CD14-positive monocyte (primary cell): ENCODE measurements at regions not wholly inside any gene's neighbourhood (a gene's known extent, or its start where the extent isn't known, plus 50 kb on each side); places are given as distances from the start of the nearest gene placed in this dataset.

ENCODE experiments used
- DNase-seq, 3 donors: peaks; one replicate each; pipeline ENCODE4 v3.0.0-alpha.2; 2011 to 2022
- H2AFZ ChIP-seq: 2 replicates; pipeline ENCODE4 v1.6.0; 2012; ENCODE audit warnings: mild to moderate bottlenecking, low read depth, low read length, inconsistent platforms; ENCODE audit not compliant: insufficient read depth, poor library complexity, severe bottlenecking
- H3K27ac ChIP-seq, 2 donors: 1 replicate in 1 of 2; 2 replicates in 1 of 2; pipeline ENCODE4 v1.5.1; 2012 to 2013; ENCODE audit warnings: low read length in 2 of 2, control low read depth in 1 of 2, inconsistent platforms in 1 of 2, low read depth in 1 of 2, mild to moderate bottlenecking in 1 of 2
- H3K27me3 ChIP-seq, 2 donors: one replicate each; pipeline versions ENCODE4 v1.6.0 to v1.6.1; 2011 to 2013; ENCODE audit warnings: low read length in 2 of 2; ENCODE audit not compliant: control insufficient read depth in 2 of 2, insufficient read depth in 2 of 2
- H3K36me3 ChIP-seq, 2 donors: replicated peaks in 1 of 2; 1 replicate in 1 of 2; 2 replicates in 1 of 2; pipeline versions ENCODE4 v1.5.1 to v1.6.1; 2012 to 2013; ENCODE audit warnings: low read length in 2 of 2, control low read depth in 1 of 2, inconsistent platforms in 1 of 2, mild to moderate bottlenecking in 1 of 2; ENCODE audit not compliant: insufficient read depth in 2 of 2, control insufficient read depth in 1 of 2
- H3K4me1 ChIP-seq, 2 donors: 1 replicate in 1 of 2; 2 replicates in 1 of 2; pipeline versions ENCODE4 v1.5.1 to v1.6.1; 2012 to 2013; ENCODE audit warnings: low read length in 2 of 2, control low read depth in 1 of 2, inconsistent platforms in 1 of 2, mild to moderate bottlenecking in 1 of 2, moderate library complexity in 1 of 2; ENCODE audit not compliant: insufficient read depth in 2 of 2, control insufficient read depth in 1 of 2
- H3K4me2 ChIP-seq: replicated peaks from 2 replicates; pipeline ENCODE3; 2012; ENCODE audit warnings: low read length, moderate library complexity, mild to moderate bottlenecking; ENCODE audit not compliant: poor library complexity, severe bottlenecking; ENCODE audit errors: extremely low read depth
- H3K4me3 ChIP-seq, 3 experiments: fragments of 200-600 bp in 1 of 3; sonication (generic) in 1 of 3; replicated peaks in 1 of 3; 1 replicate in 2 of 3; 2 replicates in 1 of 3; pipeline ENCODE4 v1.5.1; 2011 to 2013; ENCODE audit warnings: low read length in 3 of 3, mild to moderate bottlenecking in 3 of 3, control low read depth in 2 of 3, low read depth in 2 of 3, inconsistent platforms in 1 of 3, moderate library complexity in 1 of 3
- H3K79me2 ChIP-seq: 2 replicates; pipeline ENCODE4 v1.6.0; 2012; ENCODE audit warnings: mild to moderate bottlenecking, control low read depth, inconsistent platforms, low read length, moderate library complexity; ENCODE audit not compliant: insufficient read depth
- H3K9ac ChIP-seq: 2 replicates; pipeline ENCODE4 v1.6.0; 2017; ENCODE audit warnings: low read length, mild to moderate bottlenecking; ENCODE audit not compliant: insufficient read depth, poor library complexity, severe bottlenecking
- H3K9me3 ChIP-seq, 2 donors: replicated peaks in 1 of 2; 1 replicate in 1 of 2; 2 replicates in 1 of 2; pipeline versions ENCODE4 v1.5.1 to v1.6.1; 2012 to 2013; ENCODE audit warnings: low read length in 2 of 2, control low read depth in 1 of 2; ENCODE audit not compliant: control insufficient read depth in 1 of 2, insufficient read depth in 1 of 2
- H4K20me1 ChIP-seq: 2 replicates; pipeline ENCODE4 v1.6.0; 2012; ENCODE audit warnings: mild to moderate bottlenecking, low read length, control low read depth, moderate library complexity; ENCODE audit not compliant: insufficient read depth
- H3K27ac Mint-ChIP-seq, 7 donors: one replicate each; pipeline ENCODE4 v1.8.0; 2020; ENCODE audit warnings: mild to moderate bottlenecking in 7 of 7, mixed read lengths in 7 of 7, moderate library complexity in 6 of 7, inconsistent platforms in 2 of 7
- H3K27me3 Mint-ChIP-seq, 3 donors: one replicate each; pipeline ENCODE4 v1.8.0; 2021 to 2022; ENCODE audit warnings: low read depth in 3 of 3, mild to moderate bottlenecking in 3 of 3, mixed read lengths in 3 of 3, moderate library complexity in 3 of 3, inconsistent platforms in 1 of 3
- H3K36me3 Mint-ChIP-seq, 2 donors: one replicate each; pipeline ENCODE4 v1.8.0; 2020; ENCODE audit warnings: mixed read lengths in 2 of 2, inconsistent platforms in 1 of 2, mild to moderate bottlenecking in 1 of 2
- H3K4me1 Mint-ChIP-seq: one replicate; pipeline ENCODE4 v1.8.0; 2020; ENCODE audit warnings: mild to moderate bottlenecking, mixed read lengths
- H3K4me3 Mint-ChIP-seq, 2 donors: one replicate each; pipeline ENCODE4 v1.8.0; 2020; ENCODE audit warnings: mild to moderate bottlenecking in 2 of 2, mixed read lengths in 2 of 2, moderate library complexity in 1 of 2
- H3K9me3 Mint-ChIP-seq, 7 donors: one replicate each; pipeline ENCODE4 v1.8.0; 2020 to 2022; ENCODE audit warnings: mixed read lengths in 7 of 7, mild to moderate bottlenecking in 6 of 7, moderate library complexity in 6 of 7, inconsistent platforms in 2 of 7
- CTCF ChIP-seq: fragments of 200-600 bp; IDR thresholded peaks from one replicate; pipeline ENCODE4 v1.8.0; 2022; ENCODE audit warnings: antibody characterized with exemption, mild to moderate bottlenecking
- WGBS: methylation state at CpG from one replicate; pipeline ENCODE4 v1.1.5; 2013; ENCODE audit warnings: missing lambda C conversion rate; ENCODE audit not compliant: insufficient coverage; 5-methylcytosine and 5-hydroxymethylcytosine counted together
- intact Hi-C, 2 donors: fragments of 100-400 bp; cut with micrococcal nuclease; formaldehyde crosslinking; loops; one replicate each; pipeline versions ENCODE4 v1.15.0 to v1.15.1; 2023

- H3K9me3 ChIP-seq = peaks cover 13 to 15% of the 10 kb centered on the region in 2 donors
- intact Hi-C loops = no loop called here
- no peak overlapping the region for H2AFZ ChIP-seq
- DNase-seq = no peak
- WGBS = no CpG with 5 or more reads among the region's 1 CpG
- no peak overlapping the region for H3K27ac ChIP-seq
- no peaks in the 10 kb centered on the region for H4K20me1 ChIP-seq
- no peaks in the 10 kb centered on the region for H3K4me1 ChIP-seq
- H3K79me2 ChIP-seq = no peaks in the 10 kb centered on the region
- no peak overlapping the region for H3K9ac ChIP-seq
- no peak overlapping the region for H3K27ac Mint-ChIP-seq
- H3K4me3 ChIP-seq = no peak overlapping the region
- no peak for TF ChIP-seq CTCF
- H3K27me3 Mint-ChIP-seq = peaks cover 0 to 1% (median 0%) of the 10 kb centered on the region in 3 donors
- no peak overlapping the region for H3K4me2 ChIP-seq
- no peaks in the 10 kb centered on the region for H3K36me3 Mint-ChIP-seq
- no peak overlapping the region for H3K4me3 Mint-ChIP-seq
- H3K9me3 Mint-ChIP-seq = peaks cover 5 to 16% (median 14%) of the 10 kb centered on the region in 7 donors
- H3K4me1 Mint-ChIP-seq = no peaks in the 10 kb centered on the region
- H3K36me3 ChIP-seq = no peaks in the 10 kb centered on the region
- no peaks in the 10 kb centered on the region for H3K27me3 ChIP-seq
Measured at GRCh38 chr17:54839447-54839846, 61.2 kb upstream of the TOM1L1 start.

DNA sequence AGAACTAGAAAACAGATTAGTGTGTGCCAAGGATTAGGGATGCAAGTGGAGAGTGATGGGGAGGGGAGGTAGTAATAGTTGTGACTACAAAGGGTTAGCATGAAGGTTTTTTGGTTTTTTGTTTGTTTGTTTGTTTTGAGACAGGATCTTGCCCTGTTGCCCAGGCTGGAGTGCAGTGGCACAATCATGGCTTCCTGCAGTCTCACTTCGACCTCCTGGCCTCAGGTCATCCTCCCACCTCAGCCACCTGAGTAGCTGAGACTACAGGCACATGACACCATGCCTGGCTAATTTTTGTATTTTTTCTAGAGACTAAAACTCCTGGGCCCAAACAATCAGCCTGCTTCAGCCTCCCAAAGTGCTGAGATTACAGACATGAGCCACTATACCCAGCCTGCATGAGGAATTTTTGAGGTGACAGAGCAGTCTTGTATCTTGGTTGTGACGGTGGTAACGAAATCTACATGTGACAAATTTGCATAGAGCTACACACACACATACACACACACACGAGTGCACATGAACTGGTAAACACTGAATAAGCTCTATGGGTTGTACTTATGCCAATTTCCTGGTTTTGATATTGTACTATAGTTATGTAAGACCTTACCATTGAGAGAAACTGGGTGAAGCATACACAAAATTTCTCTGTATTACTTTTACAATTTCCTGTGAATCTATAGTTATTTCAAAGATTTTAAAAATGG lies 59.6 kb upstream of the TOM1L1 start:
- Histone ChIP-seq H3K27ac (no peak overlapping the region), H2AFZ (no peak overlapping the region), H3K9me3 (peaks cover 13% of the 10 kb centered on the region in 2 donors), H3K4me1 (no peaks in the 10 kb centered on the region), H4K20me1 (no peaks in the 10 kb centered on the region), H3K4me3 (no peak overlapping the region), H3K4me2 (no peak overlapping the region), H3K36me3 (no peaks in the 10 kb centered on the region), H3K9ac (no peak overlapping the region), H3K27me3 (no peaks in the 10 kb centered on the region), H3K79me2 (no peaks in the 10 kb centered on the region)
- Mint-ChIP-seq H3K9me3 (peaks cover 5 to 16% (median 12%) of the 10 kb centered on the region in 7 donors), H3K36me3 (no peaks in the 10 kb centered on the region), H3K4me1 (no peaks in the 10 kb centered on the region), H3K4me3 (no peak overlapping the region), H3K27me3 (peaks cover 0 to 1% (median 0%) of the 10 kb centered on the region in 3 donors), H3K27ac (no peak overlapping the region)
- WGBS = 50% methylated on average over 1 of the region's 4 CpGs
- no peak for DNase-seq
- intact Hi-C loops = no loop called here
- TF ChIP-seq CTCF = no peak
